ENCODE measurements at regions not wholly inside any gene's neighbourhood (a gene's known extent, or its start where the extent isn't known, plus 50 kb on each side); places are given as distances from the start of the nearest gene placed in this dataset.

GRCh38 chr2:236507393-236508085, 62.1 kb upstream of the ACKR3 start:
- Mint-ChIP-seq H3K27me3 (peaks cover 58% of the 10 kb centered on the region), H3K4me3 (peak overlapping the region in 3 of 4 donors; percentile 5 to 75 (median 68))

GRCh38 chr2:236508466-236508865, 61.2 kb upstream of the ACKR3 start:
- Histone ChIP-seq H3K27me3 (ENCODE audit: control insufficient read depth, insufficient read depth, low read length) (peaks cover 19% of the 10 kb centered on the region), H3K4me3 (ENCODE audit: low read depth, low read length) (no peak overlapping the region), H3K36me3 (ENCODE audit: control insufficient read depth, insufficient read depth, low read length) (no peaks in the 10 kb centered on the region), H3K4me1 (ENCODE audit: control insufficient read depth, insufficient read depth, low read length, poor library complexity, severe bottlenecking) (peaks cover 7% of the 10 kb centered on the region), H3K27ac (ENCODE audit: insufficient read depth, low read length, poor library complexity, severe bottlenecking) (no peak overlapping the region), H3K9me3 (ENCODE audit: control insufficient read depth in 2 of 2, low read length in 2 of 2) (no peaks in the 10 kb centered on the region)
- Mint-ChIP-seq H3K4me3 (peak overlapping the region in 1 of 4 donors; percentile 64), H3K36me3 (no peaks in the 10 kb centered on the region), H3K9me3 (no peaks in the 10 kb centered on the region), H3K27ac (peak overlapping the region in 1 of 3 donors; percentile 17), H3K27me3 (peaks cover 58% of the 10 kb centered on the region), H3K4me1 (peaks cover 0 to 5% (median 0%) of the 10 kb centered on the region in 4 donors)
- DNase-seq (no peak), ATAC-seq (ENCODE audit: low read depth in 2 of 2) (no peak)

More at GRCh38 chr2:236507393-236508085, 62.1 kb upstream of the ACKR3 start:
- Histone ChIP-seq H3K4me3 (ENCODE audit: low read depth, low read length) (peak overlapping the region; percentile 13), H3K27ac (ENCODE audit: insufficient read depth, low read length, poor library complexity, severe bottlenecking) (no peak overlapping the region), H3K36me3 (ENCODE audit: control insufficient read depth, insufficient read depth, low read length) (no peaks in the 10 kb centered on the region), H3K27me3 (ENCODE audit: control insufficient read depth, insufficient read depth, low read length) (peaks cover 19% of the 10 kb centered on the region), H3K9me3 (ENCODE audit: control insufficient read depth in 2 of 2, low read length in 2 of 2) (no peaks in the 10 kb centered on the region), H3K4me1 (ENCODE audit: control insufficient read depth, insufficient read depth, low read length, poor library complexity, severe bottlenecking) (peaks cover 7% of the 10 kb centered on the region)
- H3K36me3 Mint-ChIP-seq: no peaks in the 10 kb centered on the region
- H3K9me3 Mint-ChIP-seq: no peaks in the 10 kb centered on the region
- peaks cover 0 to 5% (median 0%) of the 10 kb centered on the region in 4 donors for H3K4me1 Mint-ChIP-seq
- peak; percentile 57 to 58 for ATAC-seq (ENCODE audit: low read depth in 2 of 2)
- H3K27ac Mint-ChIP-seq: peak overlapping the region in 1 of 3 donors; percentile 46
- DNase-seq: peak; percentile 6 to 60 (median 45)

GRCh38 chr2:236510034-236510433, 59.6 kb upstream of the ACKR3 start:
- no peak for ATAC-seq (ENCODE audit: low read depth in 2 of 2)
- H3K36me3 Mint-ChIP-seq: no peaks in the 10 kb centered on the region
- peaks cover 7% of the 10 kb centered on the region for H3K4me1 ChIP-seq (ENCODE audit: control insufficient read depth, insufficient read depth, low read length, poor library complexity, severe bottlenecking)
- H3K27ac ChIP-seq (ENCODE audit: insufficient read depth, low read length, poor library complexity, severe bottlenecking): no peak overlapping the region
- H3K4me3 Mint-ChIP-seq: no peak overlapping the region
- H3K9me3 ChIP-seq (ENCODE audit: control insufficient read depth in 2 of 2, low read length in 2 of 2): no peaks in the 10 kb centered on the region
- no peak overlapping the region for H3K4me3 ChIP-seq (ENCODE audit: low read depth, low read length)
- peaks cover 0 to 5% (median 0%) of the 10 kb centered on the region in 4 donors for H3K4me1 Mint-ChIP-seq
- no peaks in the 10 kb centered on the region for H3K9me3 Mint-ChIP-seq
- DNase-seq: no peak
- peaks cover 19% of the 10 kb centered on the region for H3K27me3 ChIP-seq (ENCODE audit: control insufficient read depth, insufficient read depth, low read length)
- H3K27me3 Mint-ChIP-seq: peaks cover 50% of the 10 kb centered on the region
- H3K27ac Mint-ChIP-seq: no peak overlapping the region
- no peaks in the 10 kb centered on the region for H3K36me3 ChIP-seq (ENCODE audit: control insufficient read depth, insufficient read depth, low read length)

- DNase-seq: no peak
- Mint-ChIP-seq H3K36me3 (no peaks in the 10 kb centered on the region), H3K4me1 (peaks cover 0 to 5% (median 0%) of the 10 kb centered on the region in 4 donors), H3K4me3 (no peak overlapping the region), H3K27ac (peak overlapping the region in 1 of 3 donors; percentile 11), H3K9me3 (no peaks in the 10 kb centered on the region), H3K27me3 (peaks cover 38% of the 10 kb centered on the region)
- Histone ChIP-seq H3K4me3 (ENCODE audit: low read depth, low read length) (no peak overlapping the region), H3K27me3 (ENCODE audit: control insufficient read depth, insufficient read depth, low read length) (peaks cover 14% of the 10 kb centered on the region), H3K36me3 (ENCODE audit: control insufficient read depth, insufficient read depth, low read length) (no peaks in the 10 kb centered on the region), H3K27ac (ENCODE audit: insufficient read depth, low read length, poor library complexity, severe bottlenecking) (no peak overlapping the region), H3K4me1 (ENCODE audit: control insufficient read depth, insufficient read depth, low read length, poor library complexity, severe bottlenecking) (peaks cover 7% of the 10 kb centered on the region), H3K9me3 (ENCODE audit: control insufficient read depth in 2 of 2, low read length in 2 of 2) (no peaks in the 10 kb centered on the region)
- ATAC-seq (ENCODE audit: low read depth in 2 of 2): no peak
Observed at GRCh38 chr2:236511266-236511665, 58.4 kb upstream of the ACKR3 start.

GRCh38 chr2:236512267-236512666, 57.4 kb upstream of the ACKR3 start:
- ATAC-seq (ENCODE audit: low read depth in 2 of 2) (no peak), DNase-seq (no peak)
- Histone ChIP-seq H3K9me3 (ENCODE audit: control insufficient read depth in 2 of 2, low read length in 2 of 2) (no peaks in the 10 kb centered on the region), H3K4me1 (ENCODE audit: control insufficient read depth, insufficient read depth, low read length, poor library complexity, severe bottlenecking) (peaks cover 1% of the 10 kb centered on the region), H3K27me3 (ENCODE audit: control insufficient read depth, insufficient read depth, low read length) (peaks cover 7% of the 10 kb centered on the region), H3K27ac (ENCODE audit: insufficient read depth, low read length, poor library complexity, severe bottlenecking) (no peak overlapping the region), H3K4me3 (ENCODE audit: low read depth, low read length) (no peak overlapping the region), H3K36me3 (ENCODE audit: control insufficient read depth, insufficient read depth, low read length) (no peaks in the 10 kb centered on the region)
- H3K36me3 Mint-ChIP-seq: no peaks in the 10 kb centered on the region
- H3K27ac Mint-ChIP-seq: peak overlapping the region in 2 of 3 donors; percentile 21 to 54
- no peaks in the 10 kb centered on the region for H3K4me1 Mint-ChIP-seq
- H3K4me3 Mint-ChIP-seq: no peak overlapping the region
- H3K27me3 Mint-ChIP-seq: peaks cover 29% of the 10 kb centered on the region
- H3K9me3 Mint-ChIP-seq: no peaks in the 10 kb centered on the region

- Histone ChIP-seq H3K4me1 (ENCODE audit: control insufficient read depth, insufficient read depth, low read length, poor library complexity, severe bottlenecking) (no peaks in the 10 kb centered on the region), H3K27me3 (ENCODE audit: control insufficient read depth, insufficient read depth, low read length) (peaks cover 9% of the 10 kb centered on the region), H3K9me3 (ENCODE audit: control insufficient read depth in 2 of 2, low read length in 2 of 2) (no peaks in the 10 kb centered on the region), H3K36me3 (ENCODE audit: control insufficient read depth, insufficient read depth, low read length) (no peaks in the 10 kb centered on the region), H3K27ac (ENCODE audit: insufficient read depth, low read length, poor library complexity, severe bottlenecking) (no peak overlapping the region), H3K4me3 (ENCODE audit: low read depth, low read length) (no peak overlapping the region)
- Mint-ChIP-seq H3K4me1 (no peaks in the 10 kb centered on the region), H3K27me3 (peaks cover 25% of the 10 kb centered on the region), H3K36me3 (no peaks in the 10 kb centered on the region), H3K27ac (no peak overlapping the region), H3K9me3 (no peaks in the 10 kb centered on the region), H3K4me3 (no peak overlapping the region)
- DNase-seq (peak; percentile 46 to 78 (median 70)), ATAC-seq (ENCODE audit: low read depth in 2 of 2) (peak; percentile 87 to 92)
Observed at GRCh38 chr2:236512902-236513435, 56.7 kb upstream of the ACKR3 start.

- no peaks in the 10 kb centered on the region for H3K4me1 Mint-ChIP-seq
- no peak overlapping the region for H3K27ac ChIP-seq (ENCODE audit: insufficient read depth, low read length, poor library complexity, severe bottlenecking)
- no peaks in the 10 kb centered on the region for H3K36me3 ChIP-seq (ENCODE audit: control insufficient read depth, insufficient read depth, low read length)
- no peak overlapping the region for H3K27ac Mint-ChIP-seq
- no peak overlapping the region for H3K4me3 ChIP-seq (ENCODE audit: low read depth, low read length)
- H3K9me3 Mint-ChIP-seq: no peaks in the 10 kb centered on the region
- H3K27me3 ChIP-seq (ENCODE audit: control insufficient read depth, insufficient read depth, low read length): peaks cover 2% of the 10 kb centered on the region
- peaks cover 23% of the 10 kb centered on the region for H3K27me3 Mint-ChIP-seq
- H3K36me3 Mint-ChIP-seq: no peaks in the 10 kb centered on the region
- DNase-seq (no peak), ATAC-seq (ENCODE audit: low read depth in 2 of 2) (no peak)
- no peaks in the 10 kb centered on the region for H3K4me1 ChIP-seq (ENCODE audit: control insufficient read depth, insufficient read depth, low read length, poor library complexity, severe bottlenecking)
- no peak overlapping the region for H3K4me3 Mint-ChIP-seq
- H3K9me3 ChIP-seq (ENCODE audit: control insufficient read depth in 2 of 2, low read length in 2 of 2): no peaks in the 10 kb centered on the region
Observed at GRCh38 chr2:236513956-236514355, 55.7 kb upstream of the ACKR3 start.

GRCh38 chr2:236516708-236517107, 52.9 kb upstream of the ACKR3 start:
- H3K27ac Mint-ChIP-seq: no peak overlapping the region
- no peak overlapping the region for H3K27ac ChIP-seq (ENCODE audit: insufficient read depth, low read length, poor library complexity, severe bottlenecking)
- DNase-seq (no peak), ATAC-seq (ENCODE audit: low read depth in 2 of 2) (no peak)
- H3K4me3 Mint-ChIP-seq: no peak overlapping the region
- peaks cover 4% of the 10 kb centered on the region for H3K27me3 ChIP-seq (ENCODE audit: control insufficient read depth, insufficient read depth, low read length)
- H3K9me3 ChIP-seq (ENCODE audit: control insufficient read depth in 2 of 2, low read length in 2 of 2): no peaks in the 10 kb centered on the region
- H3K36me3 ChIP-seq (ENCODE audit: control insufficient read depth, insufficient read depth, low read length): no peaks in the 10 kb centered on the region
- H3K27me3 Mint-ChIP-seq: peaks cover 23% of the 10 kb centered on the region
- no peak overlapping the region for H3K4me3 ChIP-seq (ENCODE audit: low read depth, low read length)
- H3K4me1 Mint-ChIP-seq: no peaks in the 10 kb centered on the region
- no peaks in the 10 kb centered on the region for H3K9me3 Mint-ChIP-seq
- no peaks in the 10 kb centered on the region for H3K36me3 Mint-ChIP-seq
- H3K4me1 ChIP-seq (ENCODE audit: control insufficient read depth, insufficient read depth, low read length, poor library complexity, severe bottlenecking): no peaks in the 10 kb centered on the region
